A549 (cell line): ENCODE measurements at regions not wholly inside any gene's neighbourhood (a gene's known extent, or its start where the extent isn't known, plus 50 kb on each side); places are given as distances from the start of the nearest gene placed in this dataset.
"Not testable (repeated sequence)": the region's sequence is repeated elsewhere in the genome, so short reads cannot be mapped to it uniquely, and the experiment has no call there.

Experiments
- ATAC-seq, 2 experiments: fragments of 200-7000 bp in 1 of 2; fragments of >200 bp in 1 of 2; cut with Nextera tagmentation in 1 of 2; cut with Tn5 transposase in 1 of 2; 3 replicates each; pipeline versions ENCODE4 v1.8.0 to v1.9.1; 2018 to 2020; ENCODE audit warnings: mild to moderate bottlenecking in 1 of 2, moderate library complexity in 1 of 2
- CTCF ChIA-PET: fragments of 300-600 bp; sonication (Branson Sonifier 250); formaldehyde crosslinking; extraction: SDS; loops from one replicate; lab custom pipeline; 2021; ENCODE audit warnings: antibody characterized with exemption, inconsistent platforms; lab: Yijun Ruan, JAX
- POLR2A ChIA-PET: fragments of 350-600 bp; formaldehyde crosslinking; extraction: SDS; loops from one replicate; lab custom pipeline; 2021; ENCODE audit warnings: antibody characterized with exemption, inconsistent platforms; lab: Yijun Ruan, JAX
- DNase-seq, 2 experiments: peaks; one replicate each; pipeline versions ENCODE4 v3.0.0 to v3.0.0-alpha.2; 2011 to 2016; ENCODE audit warnings: low read depth in 1 of 2, low spot score in 1 of 2
- FAIRE-seq: peaks from 2 replicates; lab custom pipeline; 2011; peaks lifted over from hg19 to GRCh38; lab: Jason Lieb, UNC
- H3K27ac ChIP-seq, 2 experiments: fragments of >200 bp; sonication (Bioruptor Twin); formaldehyde crosslinking; 3 replicates each; pipeline ENCODE4 v1.5.1; 2016 to 2017
- H3K4me1 ChIP-seq: fragments of >200 bp; sonication (Bioruptor Twin); formaldehyde crosslinking; 3 replicates; pipeline ENCODE4 v1.6.1; 2016
- H3K4me2 ChIP-seq: fragments of >200 bp; sonication (Bioruptor Twin); formaldehyde crosslinking; 3 replicates; pipeline ENCODE4 v1.6.1; 2016
- H3K4me3 ChIP-seq: fragments of >200 bp; sonication (Bioruptor Twin); formaldehyde crosslinking; 3 replicates; pipeline ENCODE4 v1.5.1; 2016
- H3K9me3 ChIP-seq: fragments of >200 bp; sonication (Bioruptor Twin); formaldehyde crosslinking; 3 replicates; pipeline ENCODE4 v1.6.1; 2016
- CBX2 ChIP-seq: fragments of 200-600 bp; sonication (generic); IDR thresholded peaks from 2 replicates; pipeline ENCODE4 v1.6.1; 2016; ENCODE audit warnings: low read depth, mild to moderate bottlenecking, borderline replicate concordance
- ESRRA ChIP-seq: fragments of 150-350 bp; IDR thresholded peaks from 2 replicates; pipeline ENCODE4 v1.6.1; 2014; ENCODE audit warnings: mild to moderate bottlenecking, low read length, borderline replicate concordance
- FOSB ChIP-seq: fragments of 250-450 bp; sonication (Bioruptor Pico); IDR thresholded peaks from 2 replicates; pipeline ENCODE4 v1.5.0; 2020; ENCODE audit warnings: mild to moderate bottlenecking, moderate library complexity
- HMGXB4 ChIP-seq: fragments of 250-450 bp; sonication (Bioruptor Pico); IDR thresholded peaks from 2 replicates; pipeline ENCODE4 v1.5.0; 2021; ENCODE audit warnings: mild to moderate bottlenecking, moderate library complexity, borderline replicate concordance
- MAX ChIP-seq: IDR thresholded peaks from 2 replicates; pipeline ENCODE4 v1.6.1; 2012
- RFX5 ChIP-seq: fragments of 450-650 bp; IDR thresholded peaks from 2 replicates; pipeline ENCODE4 v1.7.1; 2014; ENCODE audit warnings: antibody characterized with exemption, mild to moderate bottlenecking, moderate library complexity
- USF2 ChIP-seq: fragments of 450-650 bp; IDR thresholded peaks from 2 replicates; pipeline ENCODE4 v1.6.1; 2014; ENCODE audit warnings: antibody characterized with exemption
- ZC3H11A ChIP-seq: fragments of 450-650 bp; IDR thresholded peaks from 2 replicates; pipeline ENCODE4 v1.6.1; 2014; ENCODE audit warnings: antibody characterized with exemption, mild to moderate bottlenecking
- WGBS: methylation state at CpG from one replicate; pipeline ENCODE4 v1.1.6; 2017; ENCODE audit errors: missing lambda C conversion rate; 5-methylcytosine and 5-hydroxymethylcytosine counted together

GRCh38 chr18:62464266-62464665 lies 58.6 kb upstream of the ZCCHC2 start:
- CTCF ChIA-PET: interaction anchor here (0.9 kb wide), 1 partner anchor 45 kb away, joined by 5 read pairs; no protein-coding TSS in a partner anchor
- peaks cover 14% of the 10 kb centered on the region for H3K4me1 ChIP-seq
- no peak overlapping the region for H3K27ac ChIP-seq
- H3K9me3 ChIP-seq: no peaks in the 10 kb centered on the region
- FAIRE-seq: no peak
- no peak for DNase-seq
- POLR2A ChIA-PET: no interaction called here
- ATAC-seq: no peak
- WGBS: 95% methylated on average over 1 of the region's 1 CpG
- no peak overlapping the region for H3K4me2 ChIP-seq
- TF ChIP-seq RFX5 (no peak), MAX (no peak), HMGXB4 (CRISPR knock-in tag) (no peak), CBX2 (no peak), USF2 (no peak), ESRRA (no peak), ZC3H11A (no peak), FOSB (CRISPR knock-in tag) (no peak)
- TF ChIP-seq, all 56 proteins: peak for 0
- H3K4me3 ChIP-seq: no peak overlapping the region

- POLR2A ChIA-PET, H3K4me2 ChIP-seq, H3K4me3 ChIP-seq, ATAC-seq, FAIRE-seq, H3K27ac ChIP-seq, CTCF ChIA-PET, H3K4me1 ChIP-seq, DNase-seq, H3K9me3 ChIP-seq: not testable (repeated sequence)
- WGBS: 61% methylated on average over 5 of the region's 5 CpGs
These were observed 53.7 kb upstream of the ZCCHC2 start for GRCh38 chr18:62469131-62469530.
